GM23338 (cell line): ENCODE measurements at regions not wholly inside any gene's neighbourhood (a gene's known extent, or its start where the extent isn't known, plus 50 kb on each side); places are given as distances from the start of the nearest gene placed in this dataset.

ENCODE experiments used
- ATAC-seq: fragments of 200-7000 bp; cut with Tn5 transposase; 3 replicates; pipeline ENCODE4 v1.9.1; 2020
- DNase-seq: peaks from one replicate; pipeline ENCODE4 v3.0.0-alpha.2; 2015; ENCODE audit warnings: low spot score
- H2AFZ ChIP-seq: fragments of 200-600 bp; sonication (generic); 2 replicates; pipeline ENCODE4 v1.8.0; 2016; ENCODE audit warnings: antibody characterized with exemption, mild to moderate bottlenecking, moderate library complexity
- H3F3A ChIP-seq: fragments of 200-600 bp; sonication (generic); replicated peaks from 2 replicates; pipeline ENCODE4 v1.8.0; 2017; ENCODE audit warnings: antibody characterized with exemption, mixed run types, low read depth
- H3K27ac ChIP-seq: fragments of 200-600 bp; sonication (generic); 2 replicates; pipeline ENCODE4 v1.6.1; 2016; ENCODE audit warnings: low read depth
- H3K27me3 ChIP-seq: fragments of 200-600 bp; sonication (generic); 2 replicates; pipeline ENCODE4 v1.8.0; 2016; ENCODE audit warnings: mild to moderate bottlenecking, mixed run types, moderate library complexity; ENCODE audit not compliant: insufficient read depth
- H3K36me3 ChIP-seq: fragments of 200-600 bp; sonication (generic); 2 replicates; pipeline ENCODE4 v1.8.0; 2016; ENCODE audit warnings: mild to moderate bottlenecking; ENCODE audit not compliant: insufficient read depth
- H3K4me1 ChIP-seq: fragments of 200-600 bp; sonication (generic); 2 replicates; pipeline ENCODE4 v1.8.0; 2016; ENCODE audit warnings: mild to moderate bottlenecking, moderate library complexity; ENCODE audit not compliant: insufficient read depth
- H3K4me2 ChIP-seq: fragments of 200-600 bp; sonication (generic); 2 replicates; pipeline ENCODE4 v1.7.1; 2017; ENCODE audit warnings: mixed run types
- H3K4me3 ChIP-seq: fragments of 200-600 bp; sonication (generic); 2 replicates; pipeline ENCODE4 v1.6.1; 2016; ENCODE audit warnings: mixed run types
- H3K79me2 ChIP-seq: fragments of 200-600 bp; sonication (generic); replicated peaks from 2 replicates; pipeline ENCODE4 v1.8.0; 2017; ENCODE audit warnings: mild to moderate bottlenecking; ENCODE audit not compliant: insufficient read depth
- H3K9me2 ChIP-seq: fragments of 200-600 bp; sonication (generic); 2 replicates; pipeline ENCODE4 v1.8.0; 2017; ENCODE audit not compliant: insufficient read depth
- H4K20me1 ChIP-seq: fragments of 200-600 bp; sonication (generic); replicated peaks from 2 replicates; pipeline ENCODE4 v1.8.0; 2017; ENCODE audit warnings: mild to moderate bottlenecking; ENCODE audit not compliant: insufficient read depth
- H3K27ac Mint-ChIP-seq: 2 replicates; pipeline ENCODE4 v1.8.0; 2020; ENCODE audit warnings: inconsistent platforms, mild to moderate bottlenecking, moderate library complexity, mixed read lengths
- H3K27me3 Mint-ChIP-seq: 3 replicates; pipeline ENCODE4 v1.8.0; 2022; ENCODE audit warnings: low read depth, mild to moderate bottlenecking, moderate library complexity, mixed read lengths, inconsistent platforms; ENCODE audit not compliant: insufficient read depth, poor library complexity
- H3K36me3 Mint-ChIP-seq: 3 replicates; pipeline ENCODE4 v1.8.0; 2021; ENCODE audit warnings: low read depth, mild to moderate bottlenecking, inconsistent platforms, moderate library complexity, mixed read lengths
- H3K4me1 Mint-ChIP-seq: 3 replicates; pipeline ENCODE4 v1.8.0; 2020; ENCODE audit warnings: mild to moderate bottlenecking, inconsistent platforms, mixed read lengths
- H3K4me3 Mint-ChIP-seq: 3 replicates; pipeline ENCODE4 v1.8.0; 2021; ENCODE audit warnings: moderate library complexity, mild to moderate bottlenecking, inconsistent platforms, mixed read lengths
- H3K9me3 Mint-ChIP-seq: 3 replicates; pipeline ENCODE4 v1.8.0; 2020; ENCODE audit warnings: moderate library complexity, mild to moderate bottlenecking, inconsistent platforms, mixed read lengths
- CREB1 ChIP-seq: fragments of 250-450 bp; sonication (Bioruptor Pico); IDR thresholded peaks from 2 replicates; pipeline ENCODE4 v1.5.0; 2020; ENCODE audit warnings: low read depth, mild to moderate bottlenecking, moderate library complexity
- CTCF ChIP-seq, 2 experiments: fragments of 200-600 bp in 1 of 2; sonication (generic) in 1 of 2; conservative IDR thresholded peaks; 2 replicates each; pipeline versions ENCODE4 v1.5.1 to v1.6.1; 2016 to 2017; ENCODE audit warnings: antibody characterized with exemption in 2 of 2, low read depth in 2 of 2, mild to moderate bottlenecking in 2 of 2, moderate library complexity in 1 of 2
- EZH2phosphoT487 ChIP-seq: fragments of 200-600 bp; sonication (generic); IDR thresholded peaks from one replicate; pipeline ENCODE4 v1.8.1; 2018; ENCODE audit warnings: antibody characterized with exemption; ENCODE audit not compliant: unreplicated experiment
- NANOG ChIP-seq: IDR thresholded peaks from 2 replicates; pipeline ENCODE4 v1.6.1; 2016; ENCODE audit warnings: antibody characterized with exemption, borderline replicate concordance
- STAT1 ChIP-seq: IDR thresholded peaks from one replicate; pipeline ENCODE4 v1.6.1; 2016; ENCODE audit warnings: antibody characterized with exemption; ENCODE audit not compliant: unreplicated experiment
- ZNF331 ChIP-seq: fragments of 250-450 bp; sonication (Bioruptor Pico); IDR thresholded peaks from 2 replicates; pipeline ENCODE4 v1.5.0; 2020; ENCODE audit warnings: low read depth, mild to moderate bottlenecking, moderate library complexity
- TF ChIP-seq, protein P1 (sequence below): IDR thresholded peaks from one replicate; pipeline ENCODE4 v1.6.1; 2018; ENCODE audit warnings: antibody characterized with exemption; ENCODE audit not compliant: unreplicated experiment

DNA sequence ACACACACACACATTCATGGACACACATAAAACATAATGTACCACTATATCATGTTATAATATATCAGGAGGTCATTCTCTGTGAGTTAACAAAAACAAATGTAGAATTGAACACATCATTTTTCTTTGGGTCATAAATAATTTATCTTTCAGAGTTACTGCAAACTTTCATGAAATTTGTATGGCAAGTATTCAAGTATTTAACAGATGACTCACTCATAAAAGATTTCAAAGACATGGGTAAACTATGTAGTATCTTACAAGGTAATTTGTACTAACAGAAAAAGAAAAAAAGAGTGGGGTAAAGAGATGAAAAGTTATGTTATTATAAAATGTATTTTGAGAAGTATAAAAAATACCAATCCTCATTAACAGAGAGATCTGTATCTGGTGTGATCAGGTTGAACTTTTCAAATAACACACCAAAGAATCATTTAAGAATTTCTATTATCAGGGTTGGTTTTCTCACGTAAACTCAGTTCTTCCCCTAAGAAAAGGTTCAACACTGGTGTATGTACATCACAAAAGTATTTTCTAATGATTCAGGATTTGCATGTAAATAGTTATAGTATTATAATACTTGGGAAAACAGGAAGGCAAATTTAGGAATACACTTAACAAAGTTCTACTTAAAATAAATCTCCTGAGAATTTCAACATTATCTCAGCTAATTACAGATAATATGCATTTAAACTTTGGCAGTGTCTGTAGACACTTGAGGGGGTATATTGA, 933.1 kb upstream of the LRRN3 start:
- DNase-seq = peak; percentile 4
- no peaks in the 10 kb centered on the region for H3K27me3 ChIP-seq
- H3K4me3 ChIP-seq = no peak overlapping the region
- peaks cover 19% of the 10 kb centered on the region for H3K4me1 Mint-ChIP-seq
- no peaks in the 10 kb centered on the region for H3F3A ChIP-seq
- ATAC-seq = no peak
- no peak overlapping the region; the same call in 1 of the 2 replicates for H3K27ac ChIP-seq
- H3K4me3 Mint-ChIP-seq = no peak overlapping the region
- no peaks in the 10 kb centered on the region for H3K27me3 Mint-ChIP-seq
- TF ChIP-seq STAT1 = no peak
- no peak for TF ChIP-seq CREB1
- peak; percentile 72; the same call in 1 of the 2 replicates for TF ChIP-seq NANOG
- TF ChIP-seq, protein P1, sequence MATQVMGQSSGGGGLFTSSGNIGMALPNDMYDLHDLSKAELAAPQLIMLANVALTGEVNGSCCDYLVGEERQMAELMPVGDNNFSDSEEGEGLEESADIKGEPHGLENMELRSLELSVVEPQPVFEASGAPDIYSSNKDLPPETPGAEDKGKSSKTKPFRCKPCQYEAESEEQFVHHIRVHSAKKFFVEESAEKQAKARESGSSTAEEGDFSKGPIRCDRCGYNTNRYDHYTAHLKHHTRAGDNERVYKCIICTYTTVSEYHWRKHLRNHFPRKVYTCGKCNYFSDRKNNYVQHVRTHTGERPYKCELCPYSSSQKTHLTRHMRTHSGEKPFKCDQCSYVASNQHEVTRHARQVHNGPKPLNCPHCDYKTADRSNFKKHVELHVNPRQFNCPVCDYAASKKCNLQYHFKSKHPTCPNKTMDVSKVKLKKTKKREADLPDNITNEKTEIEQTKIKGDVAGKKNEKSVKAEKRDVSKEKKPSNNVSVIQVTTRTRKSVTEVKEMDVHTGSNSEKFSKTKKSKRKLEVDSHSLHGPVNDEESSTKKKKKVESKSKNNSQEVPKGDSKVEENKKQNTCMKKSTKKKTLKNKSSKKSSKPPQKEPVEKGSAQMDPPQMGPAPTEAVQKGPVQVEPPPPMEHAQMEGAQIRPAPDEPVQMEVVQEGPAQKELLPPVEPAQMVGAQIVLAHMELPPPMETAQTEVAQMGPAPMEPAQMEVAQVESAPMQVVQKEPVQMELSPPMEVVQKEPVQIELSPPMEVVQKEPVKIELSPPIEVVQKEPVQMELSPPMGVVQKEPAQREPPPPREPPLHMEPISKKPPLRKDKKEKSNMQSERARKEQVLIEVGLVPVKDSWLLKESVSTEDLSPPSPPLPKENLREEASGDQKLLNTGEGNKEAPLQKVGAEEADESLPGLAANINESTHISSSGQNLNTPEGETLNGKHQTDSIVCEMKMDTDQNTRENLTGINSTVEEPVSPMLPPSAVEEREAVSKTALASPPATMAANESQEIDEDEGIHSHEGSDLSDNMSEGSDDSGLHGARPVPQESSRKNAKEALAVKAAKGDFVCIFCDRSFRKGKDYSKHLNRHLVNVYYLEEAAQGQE = no peak
- no peak for TF ChIP-seq EZH2phosphoT487
- no peak for TF ChIP-seq ZNF331 (CRISPR knock-in tag)
- H3K36me3 ChIP-seq = no peaks in the 10 kb centered on the region
- H2AFZ ChIP-seq = no peak overlapping the region
- peaks cover 24% of the 10 kb centered on the region for H3K4me1 ChIP-seq
- H3K9me2 ChIP-seq = peaks cover 4% of the 10 kb centered on the region; the same call in 1 of the 2 replicates
- H3K79me2 ChIP-seq = no peaks in the 10 kb centered on the region
- peak overlapping the region; percentile 39 for H3K4me2 ChIP-seq
- peaks cover 11% of the 10 kb centered on the region; the same call in 2 of the 3 replicates for H3K36me3 Mint-ChIP-seq
- H3K27ac Mint-ChIP-seq = peak overlapping the region; percentile 97
- peaks cover 4% of the 10 kb centered on the region; the same call in 1 of the 3 replicates for H3K9me3 Mint-ChIP-seq
- no peaks in the 10 kb centered on the region for H4K20me1 ChIP-seq

GRCh38 chr7:110168010-110168409, 922.9 kb upstream of the LRRN3 start:
- H2AFZ ChIP-seq = no peak overlapping the region
- ATAC-seq (no peak), DNase-seq (no peak)
- H3K9me3 Mint-ChIP-seq = peaks cover 8% of the 10 kb centered on the region; the same call in 1 of the 3 replicates
- no peaks in the 10 kb centered on the region; the same call in 2 of the 3 replicates for H3K36me3 Mint-ChIP-seq
- 0 out of 3 replicates have a peak, but pooled peaks cover 3% of the 10 kb centered on the region for H3K4me1 Mint-ChIP-seq
- H3K27me3 ChIP-seq = no peaks in the 10 kb centered on the region
- H3F3A ChIP-seq = no peaks in the 10 kb centered on the region
- no peak overlapping the region for H3K27ac ChIP-seq
- TF ChIP-seq CTCF (conservative IDR thresholded peaks at IDR 0.05; ENCODE audit: low read depth in 2 of 2) = no peak
- TF ChIP-seq EZH2phosphoT487 = no peak
- no peaks in the 10 kb centered on the region for H4K20me1 ChIP-seq
- H3K9me2 ChIP-seq = no peaks in the 10 kb centered on the region
- no peaks in the 10 kb centered on the region for H3K27me3 Mint-ChIP-seq
- H3K4me2 ChIP-seq = no peak overlapping the region
- no peaks in the 10 kb centered on the region for H3K36me3 ChIP-seq
- H3K27ac Mint-ChIP-seq = no peak overlapping the region
- no peaks in the 10 kb centered on the region for H3K4me1 ChIP-seq
- H3K4me3 Mint-ChIP-seq = no peak overlapping the region
- no peak overlapping the region for H3K4me3 ChIP-seq
- H3K79me2 ChIP-seq = no peaks in the 10 kb centered on the region
